A549 (cell line): ENCODE measurements at regions not wholly inside any gene's neighbourhood (a gene's known extent, or its start where the extent isn't known, plus 50 kb on each side); places are given as distances from the start of the nearest gene placed in this dataset.

ENCODE experiments used
- ATAC-seq, 2 experiments: fragments of 200-7000 bp in 1 of 2; fragments of >200 bp in 1 of 2; cut with Nextera tagmentation in 1 of 2; cut with Tn5 transposase in 1 of 2; 3 replicates each; pipeline versions ENCODE4 v1.8.0 to v1.9.1; 2018 to 2020; ENCODE audit warnings: mild to moderate bottlenecking in 1 of 2, moderate library complexity in 1 of 2
- CTCF ChIA-PET: fragments of 300-600 bp; sonication (Branson Sonifier 250); formaldehyde crosslinking; extraction: SDS; loops from one replicate; lab custom pipeline; 2021; ENCODE audit warnings: antibody characterized with exemption, inconsistent platforms; lab: Yijun Ruan, JAX
- POLR2A ChIA-PET: fragments of 350-600 bp; formaldehyde crosslinking; extraction: SDS; loops from one replicate; lab custom pipeline; 2021; ENCODE audit warnings: antibody characterized with exemption, inconsistent platforms; lab: Yijun Ruan, JAX
- DNase-seq, 2 experiments: peaks; one replicate each; pipeline versions ENCODE4 v3.0.0 to v3.0.0-alpha.2; 2011 to 2016; ENCODE audit warnings: low read depth in 1 of 2, low spot score in 1 of 2
- FAIRE-seq: peaks from 2 replicates; lab custom pipeline; 2011; peaks lifted over from hg19 to GRCh38; lab: Jason Lieb, UNC
- H3K27ac ChIP-seq, 2 experiments: fragments of >200 bp; sonication (Bioruptor Twin); formaldehyde crosslinking; 3 replicates each; pipeline ENCODE4 v1.5.1; 2016 to 2017
- H3K4me1 ChIP-seq: fragments of >200 bp; sonication (Bioruptor Twin); formaldehyde crosslinking; 3 replicates; pipeline ENCODE4 v1.6.1; 2016
- H3K4me2 ChIP-seq: fragments of >200 bp; sonication (Bioruptor Twin); formaldehyde crosslinking; 3 replicates; pipeline ENCODE4 v1.6.1; 2016
- H3K4me3 ChIP-seq: fragments of >200 bp; sonication (Bioruptor Twin); formaldehyde crosslinking; 3 replicates; pipeline ENCODE4 v1.5.1; 2016
- H3K9me3 ChIP-seq: fragments of >200 bp; sonication (Bioruptor Twin); formaldehyde crosslinking; 3 replicates; pipeline ENCODE4 v1.6.1; 2016
- ATOH8 ChIP-seq: fragments of 250-450 bp; sonication (Bioruptor Pico); IDR thresholded peaks from 2 replicates; pipeline ENCODE4 v1.5.0; 2020; ENCODE audit warnings: low read depth, mild to moderate bottlenecking, moderate library complexity
- BCL3 ChIP-seq: fragments of >200 bp; sonication (Bioruptor Twin); formaldehyde crosslinking; IDR thresholded peaks from 3 replicates; pipeline ENCODE4 v1.6.1; 2016
- BHLHE40 ChIP-seq: IDR thresholded peaks from 2 replicates; pipeline ENCODE4 v1.6.1; 2012; ENCODE audit warnings: low read depth, low read length, inconsistent platforms
- CBX2 ChIP-seq: fragments of 200-600 bp; sonication (generic); IDR thresholded peaks from 2 replicates; pipeline ENCODE4 v1.6.1; 2016; ENCODE audit warnings: low read depth, mild to moderate bottlenecking, borderline replicate concordance
- CTCF ChIP-seq: fragments of >200 bp; sonication (Bioruptor Twin); formaldehyde crosslinking; IDR thresholded peaks from 3 replicates; pipeline ENCODE4 v1.5.1; 2016
- ESRRA ChIP-seq: fragments of 150-350 bp; IDR thresholded peaks from 2 replicates; pipeline ENCODE4 v1.6.1; 2014; ENCODE audit warnings: mild to moderate bottlenecking, low read length, borderline replicate concordance
- FOSB ChIP-seq: fragments of 250-450 bp; sonication (Bioruptor Pico); IDR thresholded peaks from 2 replicates; pipeline ENCODE4 v1.5.0; 2020; ENCODE audit warnings: mild to moderate bottlenecking, moderate library complexity
- FOSL2 ChIP-seq, 2 experiments: fragments of 450-650 bp in 1 of 2; fragments of >200 bp in 1 of 2; sonication (Bioruptor Twin) in 1 of 2; formaldehyde crosslinking; IDR thresholded peaks; 2 replicates each; pipeline versions ENCODE4 v1.5.0 to v1.6.1; 2016 to 2020; ENCODE audit warnings: mild to moderate bottlenecking in 1 of 2, moderate library complexity in 1 of 2
- HEYL ChIP-seq: fragments of 250-450 bp; sonication (Bioruptor Pico); IDR thresholded peaks from 2 replicates; pipeline ENCODE4 v1.8.0; 2021; ENCODE audit warnings: mild to moderate bottlenecking, moderate library complexity
- HMGXB4 ChIP-seq: fragments of 250-450 bp; sonication (Bioruptor Pico); IDR thresholded peaks from 2 replicates; pipeline ENCODE4 v1.5.0; 2021; ENCODE audit warnings: mild to moderate bottlenecking, moderate library complexity, borderline replicate concordance
- HOXA7 ChIP-seq: fragments of 250-450 bp; sonication (Bioruptor Pico); IDR thresholded peaks from 2 replicates; pipeline ENCODE4 v1.5.0; 2020; ENCODE audit warnings: mild to moderate bottlenecking, moderate library complexity
- HOXB13 ChIP-seq: fragments of 250-450 bp; sonication (Bioruptor Pico); IDR thresholded peaks from 2 replicates; pipeline ENCODE4 v1.5.0; 2020; ENCODE audit warnings: low read depth, mild to moderate bottlenecking, moderate library complexity
- HOXB5 ChIP-seq: fragments of 250-450 bp; sonication (Bioruptor Pico); IDR thresholded peaks from 2 replicates; pipeline ENCODE4 v1.5.0; 2020; ENCODE audit warnings: mild to moderate bottlenecking, moderate library complexity
- KDM1A ChIP-seq: fragments of 200-600 bp; sonication (generic); IDR thresholded peaks from 2 replicates; pipeline ENCODE4 v1.6.1; 2016; ENCODE audit warnings: low read depth, mild to moderate bottlenecking
- KDM5A ChIP-seq: fragments of 200-600 bp; sonication (generic); IDR thresholded peaks from 2 replicates; pipeline ENCODE4 v1.6.1; 2016; ENCODE audit warnings: antibody characterized with exemption, mild to moderate bottlenecking
- MAX ChIP-seq: IDR thresholded peaks from 2 replicates; pipeline ENCODE4 v1.6.1; 2012
- NFE2L2 ChIP-seq: fragments of 150-350 bp; conservative IDR thresholded peaks from 2 replicates; pipeline ENCODE4 v1.6.1; 2014; ENCODE audit warnings: low read length
- PHF8 ChIP-seq: fragments of 200-600 bp; sonication (generic); IDR thresholded peaks from 2 replicates; pipeline ENCODE4 v1.6.1; 2016; ENCODE audit warnings: low read depth, mild to moderate bottlenecking, antibody characterized with exemption, moderate library complexity, borderline replicate concordance
- RARB ChIP-seq: fragments of 250-450 bp; sonication (Bioruptor Pico); IDR thresholded peaks from 2 replicates; pipeline ENCODE4 v1.8.0; 2021; ENCODE audit warnings: mild to moderate bottlenecking, moderate library complexity
- RCOR1 ChIP-seq: fragments of 150-350 bp; IDR thresholded peaks from 2 replicates; pipeline ENCODE4 v1.6.1; 2014; ENCODE audit warnings: antibody characterized with exemption, low read length, low read depth
- SMC3 ChIP-seq: fragments of >200 bp; sonication (Bioruptor Twin); formaldehyde crosslinking; IDR thresholded peaks from 3 replicates; pipeline ENCODE4 v1.6.1; 2018; ENCODE audit warnings: inconsistent platforms
- SREBF2 ChIP-seq: fragments of 450-650 bp; IDR thresholded peaks from 2 replicates; pipeline ENCODE4 v1.6.1; 2014; ENCODE audit warnings: mild to moderate bottlenecking, moderate library complexity
- ZSCAN20 ChIP-seq: fragments of 250-450 bp; sonication (Bioruptor Pico); IDR thresholded peaks from 2 replicates; pipeline ENCODE4 v1.8.0; 2022; ENCODE audit warnings: mild to moderate bottlenecking, moderate library complexity
- WGBS: methylation state at CpG from one replicate; pipeline ENCODE4 v1.1.6; 2017; ENCODE audit errors: missing lambda C conversion rate; 5-methylcytosine and 5-hydroxymethylcytosine counted together

- TF ChIP-seq CBX2: no peak
- no peak for TF ChIP-seq HOXB5 (CRISPR knock-in tag)
- TF ChIP-seq HOXB13 (CRISPR knock-in tag): no peak
- no peak for TF ChIP-seq HMGXB4 (CRISPR knock-in tag)
- TF ChIP-seq BCL3: no peak
- no peak for TF ChIP-seq CTCF
- TF ChIP-seq FOSB (CRISPR knock-in tag): no peak
- TF ChIP-seq HOXA7 (CRISPR knock-in tag): no peak
- TF ChIP-seq SMC3: no peak
- TF ChIP-seq ESRRA: no peak
- CTCF ChIA-PET: no interaction called here
- no peak for FAIRE-seq
Observed at GRCh38 chr7:66503551-66504031, 125.1 kb upstream of the KCTD7 start.

GRCh38 chr7:66504131-66504530, 124.5 kb upstream of the KCTD7 start:
- no peak overlapping the region for H3K4me2 ChIP-seq
- CTCF ChIA-PET: no interaction called here
- no peak for DNase-seq
- H3K4me1 ChIP-seq: peaks cover 5% of the 10 kb centered on the region; the same call in 1 of the 3 replicates
- H3K4me3 ChIP-seq: no peak overlapping the region
- FAIRE-seq: no peak
- H3K9me3 ChIP-seq: no peaks in the 10 kb centered on the region
- no peak overlapping the region for H3K27ac ChIP-seq
- 72% methylated on average over 10 of the region's 10 CpGs for WGBS
- POLR2A ChIA-PET: no interaction called here
- peak in 1 of 2 experiments; percentile 15; a peak in 2 of 6 replicates for ATAC-seq
- TF ChIP-seq RCOR1 (no peak), BHLHE40 (no peak), SREBF2 (no peak), ATOH8 (CRISPR knock-in tag) (no peak), HMGXB4 (CRISPR knock-in tag) (no peak), ZSCAN20 (no peak), RARB (CRISPR knock-in tag) (no peak), HEYL (CRISPR knock-in tag) (no peak), NFE2L2 (no peak), MAX (no peak), KDM5A (no peak), KDM1A (no peak), FOSL2 (IDR thresholded peaks at IDR 0.05) (no peak), FOSL2 (CRISPR knock-in tag; IDR thresholded peaks at IDR 0.05) (no peak), PHF8 (no peak), SMC3 (no peak), CTCF (no peak), BCL3 (no peak)

More at GRCh38 chr7:66503551-66504031, 125.1 kb upstream of the KCTD7 start:
- H3K27ac ChIP-seq: no peak overlapping the region
- no peaks in the 10 kb centered on the region for H3K9me3 ChIP-seq
- H3K4me1 ChIP-seq: peaks cover 5% of the 10 kb centered on the region; the same call in 1 of the 3 replicates
- WGBS: 81% methylated on average over 14 of the region's 19 CpGs
- ATAC-seq (peak; percentile 35 to 44; a peak in 3 of 6 replicates), DNase-seq (no peak)
- H3K4me3 ChIP-seq: no peak overlapping the region
- H3K4me2 ChIP-seq: no peak overlapping the region
- POLR2A ChIA-PET: no interaction called here
